Hepatocyte (in vitro differentiated cells): ENCODE measurements at regions not wholly inside any gene's neighbourhood (a gene's known extent, or its start where the extent isn't known, plus 50 kb on each side); places are given as distances from the start of the nearest gene placed in this dataset.

Source experiments
- CTCF ChIP-seq: fragments of 200-600 bp; sonication (generic); IDR thresholded peaks from 2 replicates; pipeline ENCODE4 v1.5.1; 2016; ENCODE audit warnings: antibody characterized with exemption, mild to moderate bottlenecking; ENCODE audit not compliant: poor library complexity
- EZH2 ChIP-seq: fragments of 200-600 bp; sonication (generic); IDR thresholded peaks from 2 replicates; pipeline ENCODE4 v1.6.1; 2016; ENCODE audit warnings: antibody characterized with exemption, mild to moderate bottlenecking, borderline replicate concordance
- EZH2phosphoT487 ChIP-seq: fragments of 200-600 bp; sonication (generic); IDR thresholded peaks from one replicate; pipeline ENCODE4 v1.6.1; 2018; ENCODE audit warnings: antibody characterized with exemption, mild to moderate bottlenecking, low read depth, moderate library complexity; ENCODE audit not compliant: unreplicated experiment, severe bottlenecking

DNA sequence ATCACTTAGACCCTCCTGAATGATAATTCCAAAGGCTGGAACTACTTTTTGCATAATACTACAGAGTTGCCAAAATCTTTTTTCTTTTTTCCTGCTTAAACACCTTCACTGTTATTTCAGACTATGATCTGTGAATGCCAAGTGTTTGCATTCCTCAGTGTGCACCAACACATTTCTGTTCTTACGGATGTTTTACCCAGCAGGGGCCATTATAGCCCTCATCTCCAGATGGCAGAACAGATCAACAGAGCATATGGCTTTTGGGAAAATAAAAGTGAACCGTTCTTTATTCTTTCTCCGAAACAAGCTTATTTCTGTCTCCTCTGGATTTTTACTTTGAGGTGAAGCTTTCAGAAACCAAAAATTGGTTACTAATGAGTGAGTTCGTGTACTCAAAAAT is 1226.6 kb upstream of the FAM98A start:
- TF ChIP-seq CTCF (no peak), EZH2phosphoT487 (no peak), EZH2 (no peak)
